ENCODE measurements at regions not wholly inside any gene's neighbourhood (a gene's known extent, or its start where the extent isn't known, plus 50 kb on each side); places are given as distances from the start of the nearest gene placed in this dataset.

DNA sequence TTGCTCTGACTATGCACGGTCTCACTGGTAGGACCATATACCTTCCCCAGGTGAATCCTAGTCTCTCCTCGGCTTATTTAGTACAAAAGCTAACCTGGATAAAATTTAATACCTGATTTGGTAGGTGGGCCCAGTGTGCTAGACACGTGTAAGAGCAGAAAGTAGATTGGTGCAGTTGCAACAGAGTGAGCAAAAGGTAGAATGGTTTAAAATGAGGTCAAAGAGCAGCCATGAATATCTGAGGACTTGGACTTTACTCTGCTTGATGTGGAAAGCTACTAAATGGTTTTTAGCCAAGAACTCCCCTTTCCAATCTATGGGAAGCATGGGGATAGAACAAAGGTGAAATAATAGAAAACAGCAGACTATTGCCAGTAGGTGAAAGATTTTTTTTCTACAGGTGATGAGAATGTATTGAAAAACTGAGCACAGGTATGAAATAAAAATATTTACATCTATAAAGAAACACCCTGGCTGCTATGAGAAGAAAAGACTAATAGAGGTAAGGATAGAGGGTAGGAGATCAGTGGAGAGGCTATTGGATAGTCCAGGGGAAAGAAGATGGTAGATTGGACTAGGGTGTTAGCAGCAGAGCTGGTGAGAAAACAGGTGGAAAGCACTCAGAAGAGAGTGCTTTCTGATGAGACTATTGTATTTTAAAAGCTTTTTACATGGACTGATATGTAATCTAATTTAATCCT is 61.3 kb upstream of the BCL9 start:
- Histone ChIP-seq H3K79me1 (ENCODE audit: low read depth in 1 of 2, low read length in 2 of 2) (no peaks in the 10 kb centered on the region), H3K56ac (ENCODE audit: extremely low read depth, insufficient read depth, low read length) (no peak overlapping the region), H4K91ac (ENCODE audit: insufficient read depth, low read depth, low read length) (no peak overlapping the region), H3K9me3 (ENCODE audit: control insufficient read depth, insufficient read depth, low read length) (no peaks in the 10 kb centered on the region), H2AFZ (replicated peaks; ENCODE audit: low read length, poor library complexity) (no peak overlapping the region), H3K14ac (replicated peaks; ENCODE audit: low read depth, low read length) (no peak overlapping the region), H2BK5ac (ENCODE audit: low read depth, low read length, poor library complexity, severe bottlenecking) (no peak overlapping the region), H3K27me3 (ENCODE audit: control insufficient read depth, insufficient read depth, low read length) (no peaks in the 10 kb centered on the region), H2BK20ac (ENCODE audit: low read depth, low read length) (no peak overlapping the region), H3K4ac (ENCODE audit: low read depth, low read length) (no peak overlapping the region), H4K5ac (ENCODE audit: low read depth, low read length) (no peak overlapping the region), H3K23ac (ENCODE audit: low read depth, low read length) (no peak overlapping the region), H4K8ac (ENCODE audit: low read depth in 2 of 2, low read length in 2 of 2) (no peak overlapping the region), H3K4me1 (ENCODE audit: control insufficient read depth, insufficient read depth, low read length) (no peaks in the 10 kb centered on the region), H2AK5ac (ENCODE audit: low read depth, low read length) (no peak overlapping the region), H2AK9ac (replicated peaks; ENCODE audit: low read depth, low read length, poor library complexity) (no peak overlapping the region), H3K36me3 (ENCODE audit: control insufficient read depth, insufficient read depth, low read length) (no peaks in the 10 kb centered on the region), H3K4me2 (ENCODE audit: low read depth, low read length) (no peak overlapping the region), H3K4me3 (ENCODE audit: insufficient read depth, low read depth, low read length) (no peak overlapping the region), H2BK15ac (ENCODE audit: low read depth, low read length) (no peak overlapping the region), H3K9ac (ENCODE audit: low read depth, low read length) (no peak overlapping the region), H4K20me1 (ENCODE audit: insufficient read depth, low read length) (no peaks in the 10 kb centered on the region), H3K27ac (ENCODE audit: insufficient read depth, low read length) (no peak overlapping the region), H2BK120ac (ENCODE audit: low read depth, low read length) (no peak overlapping the region), H3K18ac (ENCODE audit: low read depth, low read length) (no peak overlapping the region), H3K9me1 (ENCODE audit: insufficient read depth, low read length) (no peaks in the 10 kb centered on the region)
- ATAC-seq (ENCODE audit: low read depth) (no peak), DNase-seq (no peak)
- dilution Hi-C loops (cut with HindIII; ENCODE audit: low sequenced_read_pairs, unreplicated experiment) (no loop called here), in situ Hi-C loops (cut with MboI; ENCODE audit: low sequenced_read_pairs) (loop anchor here (25.0 kb wide), 1 partner anchor 407 kb away; no protein-coding TSS in a partner anchor), intact Hi-C loops (cut with micrococcal nuclease) (no loop called here)
- ChIA-PET POLR2A (ENCODE audit: unreplicated experiment) (no interaction called here), CTCF (no interaction called here)
- 0% methylated on average over 1 of the region's 3 CpGs; no CpG with 5 or more reads in 1 of the 2 experiments for WGBS, 2 experiments (ENCODE audit: extremely low coverage in 2 of 2, insufficient read length in 1 of 2)
- TF ChIP-seq RCOR1 (IDR thresholded peaks at IDR 0.05; ENCODE audit: insufficient replicate concordance, low read length), result no peak
- TF ChIP-seq FOS (IDR thresholded peaks at IDR 0.05; ENCODE audit: low read depth, low read length), result no peak
- no peak for TF ChIP-seq RFX5 (IDR thresholded peaks at IDR 0.05; ENCODE audit: low read depth, low read length)
- no peak for TF ChIP-seq MAFK (IDR thresholded peaks at IDR 0.05; ENCODE audit: low read depth, low read length)
- TF ChIP-seq, protein P1, sequence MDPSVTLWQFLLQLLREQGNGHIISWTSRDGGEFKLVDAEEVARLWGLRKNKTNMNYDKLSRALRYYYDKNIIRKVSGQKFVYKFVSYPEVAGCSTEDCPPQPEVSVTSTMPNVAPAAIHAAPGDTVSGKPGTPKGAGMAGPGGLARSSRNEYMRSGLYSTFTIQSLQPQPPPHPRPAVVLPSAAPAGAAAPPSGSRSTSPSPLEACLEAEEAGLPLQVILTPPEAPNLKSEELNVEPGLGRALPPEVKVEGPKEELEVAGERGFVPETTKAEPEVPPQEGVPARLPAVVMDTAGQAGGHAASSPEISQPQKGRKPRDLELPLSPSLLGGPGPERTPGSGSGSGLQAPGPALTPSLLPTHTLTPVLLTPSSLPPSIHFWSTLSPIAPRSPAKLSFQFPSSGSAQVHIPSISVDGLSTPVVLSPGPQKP (IDR thresholded peaks at IDR 0.05; ENCODE audit: borderline replicate concordance, low read depth, low read length), result no peak
- BruUV-seq (replicated peaks), result no TSS peak
